CD4-positive, alpha-beta T cell treated with Interleukin-1 beta for 1 hour (primary cell): ENCODE measurements at regions not wholly inside any gene's neighbourhood (a gene's known extent, or its start where the extent isn't known, plus 50 kb on each side); places are given as distances from the start of the nearest gene placed in this dataset.
A peak's percentile ranks its signal among the peaks of the same experiment; 100 is the strongest.

Experiments
- DNase-seq, 2 donors: peaks; one replicate each; pipeline ENCODE4 v3.0.0-alpha.2; 2020 to 2022

- DNase-seq = no peak
These were observed 63.3 kb upstream of the CCDC160 start for GRCh38 chrX:134173541-134174272.

GRCh38 chrX:134174273-134174660, 62.7 kb upstream of the CCDC160 start:
- no peak for DNase-seq

- DNase-seq = no peak
These were observed 62.1 kb upstream of the CCDC160 start for GRCh38 chrX:134174859-134175258.

DNA sequence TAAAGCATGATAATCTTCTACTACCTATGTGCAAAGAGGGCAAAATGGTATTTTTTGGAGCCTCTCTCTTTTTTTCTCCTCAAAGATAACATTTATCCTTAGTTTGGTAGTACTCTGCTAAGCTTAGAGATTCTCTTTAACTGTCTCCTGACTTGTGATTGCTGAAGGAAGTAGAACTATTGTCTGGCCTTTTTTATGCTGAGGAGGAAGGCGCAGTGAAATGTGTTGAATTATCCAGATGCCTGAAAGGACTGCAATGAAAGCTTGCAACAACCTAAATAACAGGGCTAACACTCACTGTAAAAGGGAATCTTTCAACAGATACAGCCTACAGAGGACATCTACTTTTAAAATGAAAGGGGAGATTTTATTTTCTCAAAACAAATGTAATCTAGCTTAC, 59.5 kb upstream of the CCDC160 start:
- no peak for DNase-seq

GRCh38 chrX:134180601-134181274, 56.2 kb upstream of the CCDC160 start:
- DNase-seq = no peak

- no peak for DNase-seq
These were observed 55.7 kb upstream of the CCDC160 start for GRCh38 chrX:134181275-134181660.

DNA sequence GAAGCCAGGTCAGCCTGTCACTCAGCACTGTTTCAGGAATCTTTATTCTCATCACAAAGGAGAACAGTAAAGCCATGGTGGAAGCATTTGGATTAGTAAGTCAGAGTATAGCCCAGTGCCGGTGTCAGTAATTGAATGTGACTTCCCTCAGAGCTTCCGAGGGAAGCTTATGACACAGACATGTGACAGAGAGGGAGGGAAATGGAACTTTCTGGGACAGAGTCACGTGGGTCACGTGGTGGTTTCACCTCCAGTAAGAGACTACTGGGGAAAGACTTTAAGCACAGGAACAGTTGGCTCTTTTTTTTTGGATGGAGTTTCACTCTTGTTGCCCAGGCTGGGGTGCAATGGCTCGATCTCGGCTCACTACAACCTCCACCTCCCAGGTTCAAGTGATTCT, 53.3 kb upstream of the CCDC160 start:
- no peak for DNase-seq

- DNase-seq = no peak
These were observed 52.0 kb upstream of the CCDC160 start for GRCh38 chrX:134184936-134185335.

- DNase-seq = peak; percentile 32 to 63
These were observed 50.4 kb upstream of the CCDC160 start for GRCh38 chrX:134186362-134187121.
